ENCODE measurements at regions not wholly inside any gene's neighbourhood (a gene's known extent, or its start where the extent isn't known, plus 50 kb on each side); places are given as distances from the start of the nearest gene placed in this dataset.

DNA sequence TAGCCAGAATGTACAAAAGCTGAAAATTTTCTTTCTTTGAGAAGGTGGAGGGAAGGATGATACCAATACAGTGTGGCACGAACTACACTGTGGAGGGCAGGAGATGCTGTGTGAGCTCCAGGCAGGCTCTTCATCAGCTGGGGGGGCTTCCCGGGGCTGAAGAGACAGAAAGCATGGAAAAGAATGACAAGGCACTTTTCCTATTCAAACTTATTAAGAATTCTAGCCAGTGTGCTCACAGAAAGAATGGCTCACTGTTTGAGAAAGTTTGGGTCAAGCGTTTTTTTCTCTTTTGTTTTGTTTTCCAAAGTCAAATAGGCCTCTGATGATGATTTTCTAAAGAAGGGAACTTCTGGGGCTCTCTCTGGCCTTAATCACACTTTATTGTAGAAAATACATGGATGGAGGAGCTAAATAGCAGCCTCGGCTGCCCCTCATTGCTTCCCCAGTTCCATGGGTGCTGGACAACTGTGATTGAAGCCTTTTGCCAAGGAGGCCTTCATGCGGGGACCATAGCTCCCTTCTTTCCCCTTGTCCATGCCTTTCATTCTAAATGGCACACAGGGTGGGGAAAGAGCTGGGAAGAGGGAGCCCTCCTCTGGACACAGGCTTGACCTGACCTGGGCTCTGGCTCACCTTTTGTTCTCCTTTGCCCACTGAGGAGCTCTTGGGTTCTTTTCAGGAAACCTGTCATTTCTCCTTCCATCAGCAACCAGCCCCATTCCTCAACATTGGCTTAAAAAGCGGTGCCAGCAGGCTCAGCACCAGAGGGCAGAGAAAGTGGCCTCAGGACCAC, 130.6 kb downstream of the TDRD15 start:
- DNase-seq, result no peak

DNA sequence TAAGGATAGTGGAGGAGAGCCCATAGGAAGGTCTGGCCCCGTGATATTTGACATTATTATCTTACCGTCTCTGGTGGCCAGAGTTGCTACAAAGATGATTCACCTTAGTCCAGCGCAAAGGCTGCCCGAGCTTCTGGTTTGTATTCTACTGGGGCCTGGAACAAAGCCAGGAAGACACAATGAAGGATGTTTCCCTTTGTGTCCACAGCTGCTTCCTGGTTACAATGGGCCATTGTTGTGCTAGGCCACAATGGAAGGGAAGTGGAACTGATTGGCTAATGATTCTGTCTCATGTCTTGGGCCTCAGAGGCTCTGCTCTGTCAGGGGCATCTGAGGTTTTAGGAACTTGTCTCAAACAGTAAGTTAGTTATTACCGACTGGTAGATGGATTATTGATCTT, 132.2 kb downstream of the TDRD15 start:
- DNase-seq, result peak; percentile 54

DNA sequence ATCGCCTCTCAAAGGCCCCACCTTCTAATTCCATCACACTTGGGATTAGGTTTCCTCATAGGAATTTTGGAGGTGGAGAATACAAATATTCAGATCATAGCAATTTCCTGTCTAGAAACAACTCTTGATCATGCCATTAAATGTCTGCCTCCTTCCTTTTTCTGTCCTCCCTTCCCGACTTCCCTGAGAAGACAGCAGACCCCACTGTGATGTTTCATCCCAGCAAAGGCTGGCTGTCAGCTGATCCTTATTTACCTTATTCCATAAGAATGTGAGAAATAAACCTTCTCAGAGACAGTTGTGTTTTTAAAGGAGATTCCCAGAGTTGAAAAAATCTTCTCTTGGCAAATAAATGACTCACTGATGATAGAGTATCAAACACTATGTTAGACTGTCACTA, 133.9 kb downstream of the TDRD15 start:
- no peak for DNase-seq

DNA sequence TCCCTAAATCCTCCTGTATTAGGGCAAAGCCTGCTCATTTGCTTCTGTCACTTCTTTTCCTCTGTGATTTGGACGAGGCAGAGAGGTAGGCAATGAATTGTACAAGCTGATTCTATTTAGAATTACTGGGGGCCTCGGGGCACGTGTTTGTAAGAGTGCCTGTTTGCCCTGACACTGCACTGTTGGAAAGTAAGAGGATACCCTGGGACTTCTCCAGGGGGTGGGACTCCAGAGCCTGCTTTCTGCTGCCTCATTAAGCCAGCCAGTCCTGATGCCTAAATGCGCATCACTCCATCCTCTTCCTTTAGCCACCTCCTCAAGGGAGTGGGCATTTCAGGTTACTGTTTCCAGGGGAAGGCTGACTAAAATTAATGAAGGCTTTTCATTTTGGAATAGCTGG, 134.3 kb downstream of the TDRD15 start:
- no peak for DNase-seq

DNA sequence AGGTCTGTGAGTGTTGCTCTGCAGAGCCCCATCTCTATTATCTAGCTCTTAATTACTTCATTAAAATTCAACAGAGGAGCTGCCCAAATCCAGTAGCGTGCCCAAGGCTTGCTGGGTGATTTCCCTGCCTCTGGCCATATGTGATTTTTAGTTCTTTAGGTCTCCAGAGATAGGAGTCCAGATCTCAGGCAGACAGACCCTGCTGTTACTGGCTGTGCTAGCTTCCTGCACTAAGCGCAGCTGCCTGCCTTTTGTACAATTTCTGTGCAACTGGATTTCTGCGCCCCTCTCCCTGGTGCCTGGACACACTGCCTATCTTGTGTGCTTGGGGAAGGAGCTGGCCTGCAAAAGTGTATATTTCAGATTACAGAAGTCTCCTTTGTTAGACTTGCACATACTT, 136.5 kb downstream of the TDRD15 start:
- DNase-seq, result no peak

DNA sequence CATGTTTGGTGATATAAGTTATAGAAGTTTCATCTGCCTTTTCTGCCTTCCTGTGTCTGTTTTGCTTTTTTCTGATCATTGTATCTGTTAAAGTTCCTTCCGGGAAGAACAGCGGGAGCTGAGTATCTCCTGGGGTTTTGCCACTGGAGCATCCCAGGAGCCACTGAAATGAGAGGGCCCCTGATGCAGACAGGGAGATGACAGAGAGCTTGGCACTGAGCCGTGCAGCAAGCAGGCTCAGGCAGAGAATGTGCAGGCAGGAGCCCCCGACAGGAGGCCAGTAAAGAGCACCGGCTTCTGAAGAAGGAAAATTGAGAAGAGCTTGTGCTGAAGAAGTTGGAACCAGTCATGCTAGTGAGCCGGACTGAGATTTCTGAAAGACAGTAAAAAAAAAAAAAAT, 137.8 kb downstream of the TDRD15 start:
- DNase-seq, result no peak

DNA sequence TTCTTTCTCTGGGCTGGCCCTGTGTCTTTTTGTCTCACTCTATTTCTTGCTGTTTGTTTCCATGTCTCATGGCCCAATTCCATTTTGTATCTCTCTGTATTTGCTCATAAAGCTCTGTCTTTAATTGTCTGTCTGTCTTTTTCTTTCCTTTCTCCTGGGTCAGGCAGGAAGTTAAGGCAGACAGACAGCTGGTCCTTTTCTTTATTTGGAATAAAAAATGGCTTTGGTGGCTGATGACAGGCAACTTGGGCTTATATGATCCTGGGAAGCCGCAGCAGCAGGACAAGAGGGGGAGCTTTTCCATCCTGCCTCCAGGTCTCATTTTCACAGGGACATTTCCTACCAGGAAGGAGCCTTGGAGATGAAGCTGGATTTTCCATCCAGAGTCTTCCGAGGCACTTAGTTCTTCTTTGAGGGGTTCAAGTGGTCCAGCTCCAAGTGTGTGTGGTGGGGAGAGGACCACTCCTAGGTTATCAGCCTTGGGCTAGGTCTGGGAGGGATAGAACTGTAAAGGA, 138.7 kb downstream of the TDRD15 start:
- DNase-seq, result no peak

DNA sequence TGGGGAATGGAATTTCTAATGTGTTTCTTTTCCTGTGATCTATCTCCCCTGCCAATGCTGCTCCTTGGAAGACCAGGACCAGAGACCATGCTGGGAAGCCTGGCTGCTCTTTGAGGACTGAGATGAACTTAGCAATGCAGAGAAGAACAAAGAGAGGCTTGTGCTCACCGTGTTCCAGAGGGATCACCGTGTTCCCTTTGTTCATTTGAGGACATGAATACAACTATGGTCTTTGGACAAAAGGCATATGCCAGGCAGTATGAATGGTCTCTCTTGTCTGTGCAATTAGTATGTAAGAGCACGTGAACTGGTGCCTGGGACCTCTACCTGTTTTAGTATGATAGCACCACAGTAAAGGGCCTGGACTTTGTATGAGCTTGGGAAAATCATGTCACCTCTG, 139.9 kb downstream of the TDRD15 start:
- no peak for DNase-seq

DNA sequence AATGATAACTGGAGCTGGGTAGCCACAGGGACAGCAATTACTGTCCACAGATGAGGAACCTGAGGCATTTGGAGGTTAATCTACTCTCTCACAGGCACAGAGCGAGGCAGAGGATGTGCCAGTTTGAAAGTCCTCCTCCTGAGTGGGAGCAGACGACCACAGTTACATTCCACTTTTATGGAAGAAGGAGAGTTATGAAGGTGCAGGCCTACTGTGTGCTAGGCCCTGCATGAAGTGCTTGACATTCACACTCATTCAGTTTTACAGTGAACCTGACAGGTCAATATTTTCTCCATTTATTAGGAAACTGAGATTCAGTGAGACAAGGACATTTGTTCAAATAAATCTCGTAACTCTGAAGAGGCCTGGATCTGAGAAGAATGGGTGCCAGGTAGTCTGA, 142.0 kb downstream of the TDRD15 start:
- no peak for DNase-seq

DNA sequence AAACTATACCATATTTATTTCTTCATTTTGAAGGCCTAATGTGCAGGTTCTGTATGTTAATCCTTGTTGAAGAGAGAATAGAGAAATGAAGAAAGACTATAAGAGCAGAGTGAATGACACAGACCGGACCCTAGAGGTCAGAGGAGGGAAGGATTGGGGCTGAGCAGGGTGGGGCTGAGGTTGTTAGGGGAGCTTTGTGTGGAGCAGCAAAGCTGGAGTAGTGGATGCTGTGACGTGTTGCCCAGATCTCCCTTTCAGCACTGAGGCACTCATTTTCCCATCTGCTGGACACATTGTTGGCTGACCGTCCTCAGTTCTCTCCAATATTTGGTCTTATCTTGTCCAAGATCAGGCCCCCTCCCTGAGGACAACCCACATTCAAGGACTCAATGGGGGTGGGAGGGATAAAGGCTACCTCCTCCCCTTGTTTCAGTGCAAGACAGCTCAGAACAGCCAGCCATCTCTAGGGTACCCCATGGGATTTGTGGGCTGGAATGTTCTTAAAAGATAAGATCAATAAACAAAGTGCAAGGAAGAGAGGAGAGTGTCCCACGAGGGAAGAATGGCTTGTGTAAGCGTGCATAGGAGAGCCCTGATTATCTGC, 143.6 kb downstream of the TDRD15 start:
- DNase-seq, result no peak

DNA sequence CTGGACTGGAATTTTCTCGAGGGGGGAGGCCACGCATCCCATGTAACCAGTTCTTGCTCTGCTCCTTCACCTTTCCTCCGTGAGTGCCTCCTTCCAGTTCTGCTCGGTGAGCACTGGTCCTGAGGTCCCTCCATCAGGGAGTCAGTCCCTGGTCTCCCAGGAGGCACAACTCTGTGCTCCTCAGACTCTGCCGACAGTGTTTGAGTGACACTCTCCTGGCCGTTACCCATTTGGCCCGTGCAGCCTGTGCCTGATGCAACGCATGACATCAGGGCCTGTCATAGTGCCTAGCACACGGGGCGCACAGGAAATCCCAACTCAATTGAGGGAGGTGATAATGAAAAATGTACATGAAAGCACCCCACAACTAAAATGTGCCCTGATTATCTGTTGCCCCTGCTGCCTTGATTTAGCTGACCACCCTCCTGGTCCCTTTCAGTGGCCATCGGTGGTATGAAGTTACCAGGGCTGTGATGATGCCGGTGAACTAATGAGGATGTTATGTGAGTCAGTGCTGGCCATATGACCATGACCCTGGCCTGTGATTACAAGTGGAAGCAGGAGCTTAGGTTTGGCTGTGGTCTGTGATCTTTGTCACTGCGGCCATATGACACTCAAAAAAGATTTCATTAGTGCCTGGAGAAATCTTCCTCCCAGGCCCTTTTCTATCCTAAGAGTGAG, 144.6 kb downstream of the TDRD15 start:
- DNase-seq, result no peak

DNA sequence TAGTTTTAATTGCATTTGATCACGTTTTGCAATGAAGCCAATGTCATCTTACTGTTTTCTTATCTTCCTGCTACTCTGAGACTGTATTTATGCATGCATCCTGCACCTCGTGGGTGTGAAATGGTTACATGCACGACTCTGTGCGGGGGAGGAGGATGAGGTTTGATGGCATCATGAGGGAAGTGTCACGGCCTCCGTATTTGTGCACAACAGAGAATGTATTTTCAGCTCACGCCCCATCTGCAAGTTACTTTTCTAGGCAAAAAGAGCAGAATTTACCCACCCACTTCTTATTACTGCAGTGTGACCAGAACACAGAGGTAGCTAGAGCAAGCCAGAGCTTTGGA, 145.1 kb downstream of the TDRD15 start:
- no peak for DNase-seq

DNA sequence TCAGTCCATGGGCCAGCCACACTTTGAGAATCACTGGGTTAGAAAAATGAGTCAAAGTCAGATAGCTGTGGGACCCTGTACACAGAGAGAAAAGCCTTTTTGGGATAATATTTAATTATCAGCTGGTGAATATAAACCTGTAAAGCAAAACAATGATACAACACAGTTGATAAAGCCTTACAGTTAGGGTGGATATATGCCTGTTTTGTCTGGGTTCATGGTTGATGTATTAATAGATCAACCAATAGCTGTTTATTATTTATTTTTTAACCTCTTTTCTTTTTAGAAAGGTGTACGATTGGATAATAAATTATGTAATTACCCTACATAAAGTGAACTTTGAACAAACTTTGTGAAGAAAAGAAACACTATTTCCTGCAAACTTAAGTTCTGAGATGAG, 145.6 kb downstream of the TDRD15 start:
- DNase-seq, result no peak

DNA sequence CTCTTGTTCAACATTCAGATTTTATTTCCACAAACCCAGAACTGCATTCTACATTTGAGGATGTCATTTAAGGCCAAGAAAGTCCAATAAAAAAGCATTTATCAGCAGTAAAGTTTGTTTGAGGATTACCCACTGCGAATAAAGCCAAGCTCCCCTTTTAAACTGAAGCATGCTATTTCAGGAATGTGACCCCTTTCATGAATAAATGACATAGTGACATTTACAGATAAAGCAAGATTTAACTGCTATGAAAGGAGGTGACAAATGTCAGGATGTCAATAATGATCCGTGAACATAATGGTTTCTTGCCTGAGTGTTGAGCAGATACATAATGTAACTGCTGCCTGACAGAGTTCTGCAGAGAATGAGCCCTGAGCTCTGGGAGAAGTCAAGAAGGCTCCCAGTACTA, 146.3 kb downstream of the TDRD15 start:
- DNase-seq, result no peak

DNA sequence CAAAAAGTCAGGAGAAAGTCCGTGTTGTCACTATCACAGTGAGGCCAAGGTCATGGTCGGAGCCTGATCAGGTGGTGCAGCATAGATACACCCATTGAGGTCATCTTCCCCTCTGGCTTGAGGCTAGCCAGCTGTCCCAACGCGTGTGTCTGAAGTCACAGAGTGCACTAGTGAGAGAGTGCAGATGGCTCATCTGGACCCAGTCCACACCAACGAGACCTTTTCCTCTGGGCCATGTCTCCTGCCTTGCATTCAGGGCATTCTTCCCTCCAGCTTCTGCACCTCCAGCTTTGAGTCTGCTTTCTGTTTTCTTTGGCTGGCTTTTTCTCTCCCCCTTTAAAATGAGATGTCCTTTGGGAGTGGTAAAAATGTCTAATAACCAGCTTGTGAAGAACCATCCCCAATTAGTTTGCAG, 146.9 kb downstream of the TDRD15 start:
- DNase-seq, result no peak

DNA sequence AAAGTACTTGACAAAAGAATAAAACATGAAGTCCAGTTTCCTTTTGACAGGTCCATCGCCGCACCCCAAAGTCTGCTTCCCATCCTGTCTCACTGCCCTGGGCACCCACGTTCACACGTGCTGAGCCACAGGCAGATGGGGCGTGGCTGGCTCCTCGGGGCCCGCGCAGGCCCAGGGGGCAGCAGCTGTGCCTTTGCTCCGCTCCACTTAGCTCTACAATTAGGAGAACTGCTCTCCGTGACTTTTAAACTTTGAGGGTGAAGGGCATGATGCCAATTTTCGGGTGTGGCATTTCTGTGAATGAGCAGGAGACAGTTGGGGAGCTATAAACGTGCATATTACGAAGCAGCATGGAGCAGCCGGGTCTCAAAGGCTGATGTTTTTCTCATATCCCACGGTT, 152.4 kb downstream of the TDRD15 start:
- DNase-seq, result no peak

DNA sequence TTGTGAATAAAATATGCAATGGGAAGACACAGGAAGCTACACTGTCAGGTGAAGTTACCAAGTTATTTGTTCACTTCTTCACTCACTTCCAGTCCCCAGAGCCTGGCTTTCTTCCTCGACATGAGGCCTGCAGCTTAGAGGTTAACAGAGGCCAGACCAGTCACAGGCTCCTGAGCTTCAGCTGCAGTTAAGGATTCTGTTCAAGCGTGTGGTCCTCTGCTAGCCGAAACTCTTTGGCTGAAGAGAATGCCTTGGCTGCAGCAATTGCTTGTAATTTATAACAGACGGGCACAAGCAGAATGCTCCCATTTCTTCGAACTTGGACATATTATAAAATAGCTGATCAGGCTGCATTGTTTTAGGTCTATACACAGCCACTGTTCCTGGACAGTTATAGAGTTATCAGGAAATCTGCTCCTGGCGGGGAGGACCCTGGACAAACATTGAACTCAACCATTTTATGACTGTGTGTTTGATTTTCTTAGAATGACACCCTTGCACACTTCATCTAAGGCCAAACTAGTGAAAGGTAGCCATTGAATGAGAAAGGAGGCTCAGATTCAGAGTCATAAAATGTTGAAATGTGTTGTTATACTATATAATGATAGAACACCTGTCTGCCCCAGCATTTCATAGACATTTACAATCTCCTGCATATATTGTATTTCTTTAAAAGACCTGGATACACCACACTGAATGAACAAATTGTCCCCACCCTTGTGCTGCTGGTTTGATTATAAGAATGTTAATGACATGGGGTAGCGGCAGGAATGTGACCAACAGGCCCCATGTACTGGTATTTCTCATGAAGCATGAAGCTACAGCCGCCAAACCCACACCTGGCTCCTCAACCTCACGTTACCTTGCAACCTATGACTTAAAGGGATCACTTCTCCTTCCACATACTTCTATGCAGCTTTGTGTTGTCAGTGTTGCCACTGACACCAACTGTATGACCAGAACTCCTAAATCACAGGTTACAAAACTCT, 153.6 kb downstream of the TDRD15 start:
- DNase-seq, result no peak

DNA sequence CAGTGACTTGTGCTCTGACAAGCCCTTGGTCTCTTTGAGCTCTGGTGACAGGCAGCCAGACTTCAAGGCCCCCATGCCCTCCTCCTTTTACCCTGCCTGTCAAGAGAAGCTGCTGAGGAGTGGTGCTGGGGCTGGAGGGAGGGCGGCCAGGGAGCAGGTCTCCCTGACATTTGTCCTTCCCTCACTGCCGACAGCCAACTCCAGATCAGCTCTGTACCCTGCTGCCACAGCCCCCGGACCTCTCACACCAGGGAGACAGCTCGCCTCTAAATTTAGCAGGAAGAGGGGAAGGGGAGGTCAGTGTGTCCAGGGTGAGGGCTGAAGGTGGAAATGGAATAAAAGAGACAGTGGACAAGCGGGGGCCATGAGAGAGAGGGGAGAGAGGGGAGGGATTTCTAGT, 155.8 kb downstream of the TDRD15 start:
- no peak for DNase-seq

DNA sequence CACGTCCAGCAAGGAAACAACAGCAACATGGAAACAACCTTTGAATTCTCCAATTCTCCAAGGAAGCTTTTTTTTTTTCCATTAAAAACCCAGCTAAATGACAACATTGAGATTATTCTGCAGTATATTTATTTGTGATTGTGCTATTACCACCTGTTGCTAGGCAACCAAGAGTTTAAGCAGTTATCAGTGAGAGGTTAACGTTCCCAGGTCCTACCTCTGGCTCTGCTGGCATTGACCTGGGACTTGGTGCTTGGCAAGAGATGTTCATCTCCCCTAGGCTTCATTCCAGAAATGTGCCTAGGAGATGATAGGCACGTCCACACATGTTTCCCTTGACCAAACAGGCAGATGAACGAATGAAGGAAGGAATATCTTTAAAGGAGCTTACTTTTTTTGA, 157.0 kb downstream of the TDRD15 start:
- no peak for DNase-seq

DNA sequence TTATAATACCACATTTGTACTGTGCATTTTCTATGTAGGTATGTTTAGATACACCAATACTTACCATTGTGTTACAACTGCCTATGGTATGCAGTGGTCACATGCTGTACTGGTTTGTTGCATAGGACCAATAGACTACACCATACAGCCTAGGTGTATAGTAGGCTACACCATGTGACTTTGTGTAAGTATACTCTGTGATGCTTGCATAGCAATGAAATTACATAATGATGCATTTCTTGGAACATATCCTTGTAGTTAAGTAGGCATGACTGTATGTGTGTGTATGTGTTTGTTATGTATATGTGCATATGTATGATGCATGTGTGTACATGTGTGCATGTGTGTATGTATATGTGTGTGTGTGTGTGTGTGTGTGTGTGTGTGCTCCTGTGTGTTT, 157.6 kb downstream of the TDRD15 start:
- DNase-seq, result no peak

DNA sequence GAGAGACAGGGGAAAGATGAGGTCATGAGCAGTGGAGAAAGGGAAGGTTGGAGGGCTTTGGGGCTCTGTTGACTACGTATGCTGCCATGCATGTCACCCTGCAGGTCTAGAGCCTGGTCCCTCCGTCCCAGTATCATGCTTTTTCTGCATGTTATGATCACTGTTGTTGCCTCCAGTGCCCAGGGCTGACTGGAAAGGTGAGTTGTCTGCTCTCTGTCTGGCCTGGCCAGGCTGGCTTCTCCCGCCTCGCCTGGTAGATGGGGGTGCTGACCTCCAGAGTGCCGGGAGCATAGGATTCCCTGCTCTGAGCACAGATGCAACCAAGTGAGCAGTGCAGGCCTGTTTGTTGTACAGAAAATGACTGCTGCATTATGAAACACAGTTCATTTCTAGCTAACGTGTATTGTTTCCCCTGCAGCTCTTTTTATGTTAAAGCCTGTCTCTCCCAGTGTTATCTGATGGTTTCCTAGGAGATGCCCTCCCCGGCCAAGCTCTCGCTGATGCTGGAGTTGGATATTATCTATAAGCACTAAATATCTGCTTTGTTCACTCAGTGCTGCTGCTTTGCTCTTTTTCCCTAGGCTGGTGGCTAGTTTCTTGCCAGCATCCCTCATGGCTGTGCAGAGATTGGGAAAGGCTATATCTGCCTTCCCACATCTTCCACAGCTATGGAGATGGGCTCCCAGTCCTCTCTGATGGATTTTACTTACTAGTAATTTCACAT, 158.2 kb downstream of the TDRD15 start:
- DNase-seq, result no peak

DNA sequence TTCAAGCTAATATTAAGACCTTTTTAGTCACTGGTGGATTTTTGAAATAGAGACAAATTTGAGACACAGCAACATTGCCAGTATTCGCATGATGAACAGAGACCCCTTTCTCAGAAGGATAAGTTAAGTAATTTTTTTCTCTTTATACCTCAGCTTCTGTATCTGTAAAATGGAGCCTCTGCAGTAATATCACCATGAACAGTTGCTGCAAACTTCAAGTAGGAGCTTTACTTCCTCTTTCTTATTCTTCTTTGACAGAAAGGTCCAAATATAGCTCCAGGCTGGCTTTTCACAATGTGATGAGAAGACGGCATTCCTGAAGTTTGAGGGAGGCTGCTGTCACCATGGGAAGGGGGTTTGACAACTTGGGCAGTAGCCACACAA, 158.7 kb downstream of the TDRD15 start:
- DNase-seq, result no peak
